Keratinocyte (primary cell): ENCODE measurements at regions not wholly inside any gene's neighbourhood (a gene's known extent, or its start where the extent isn't known, plus 50 kb on each side); places are given as distances from the start of the nearest gene placed in this dataset.

Experiments
- DNase-seq: peaks from one replicate; pipeline ENCODE4 v3.0.0-alpha.2; 2011; ENCODE audit warnings: low read depth, missing footprints, low spot score
- FAIRE-seq: peaks from 2 replicates; lab custom pipeline; 2011; peaks lifted over from hg19 to GRCh38; lab: Jason Lieb, UNC
- H2AFZ ChIP-seq: 2 replicates; pipeline ENCODE4 v1.6.0; 2012; ENCODE audit warnings: low read length, control low read depth, inconsistent platforms; ENCODE audit not compliant: control insufficient read depth
- H3K27ac ChIP-seq: 2 replicates; pipeline ENCODE4 v1.5.1; 2011; ENCODE audit warnings: low read length; ENCODE audit not compliant: control insufficient read depth, insufficient read depth
- H3K27me3 ChIP-seq: 3 replicates; pipeline ENCODE4 v1.6.0; 2011; ENCODE audit warnings: low read length; ENCODE audit not compliant: control insufficient read depth, insufficient read depth; ENCODE audit errors: extremely low read depth
- H3K36me3 ChIP-seq, 2 experiments: 2 replicates in 1 of 2; 3 replicates in 1 of 2; pipeline ENCODE4 v1.5.1; 2011; ENCODE audit warnings: low read length in 2 of 2, mild to moderate bottlenecking in 1 of 2; ENCODE audit not compliant: control insufficient read depth in 2 of 2, insufficient read depth in 2 of 2; ENCODE audit errors: extremely low read depth in 1 of 2
- H3K4me1 ChIP-seq: 3 replicates; pipeline ENCODE4 v1.5.1; 2011; ENCODE audit warnings: low read length; ENCODE audit not compliant: control insufficient read depth, insufficient read depth; ENCODE audit errors: extremely low read depth
- H3K4me2 ChIP-seq: 3 replicates; pipeline ENCODE4 v1.6.0; 2011; ENCODE audit warnings: low read depth, low read length; ENCODE audit not compliant: control insufficient read depth, insufficient read depth; ENCODE audit errors: extremely low read depth
- H3K4me3 ChIP-seq, 3 experiments: fragments of 200-600 bp in 1 of 3; sonication (generic) in 1 of 3; 2 replicates in 2 of 3; 3 replicates in 1 of 3; pipeline ENCODE4 v1.5.1; 2011 to 2016; ENCODE audit warnings: low read length in 3 of 3, mild to moderate bottlenecking in 3 of 3, control low read depth in 2 of 3, inconsistent platforms in 1 of 3, low read depth in 1 of 3, mixed read lengths in 1 of 3, mixed run types in 1 of 3, moderate library complexity in 1 of 3; ENCODE audit not compliant: control insufficient read depth in 2 of 3, insufficient read depth in 2 of 3; ENCODE audit errors: extremely low read depth in 1 of 3
- H3K79me2 ChIP-seq: 2 replicates; pipeline ENCODE4 v1.6.0; 2012; ENCODE audit warnings: low read length; ENCODE audit not compliant: control insufficient read depth, insufficient read depth
- H3K9ac ChIP-seq: 3 replicates; pipeline ENCODE4 v1.6.0; 2011; ENCODE audit warnings: low read length; ENCODE audit not compliant: control insufficient read depth, insufficient read depth; ENCODE audit errors: extremely low read depth
- H3K9me1 ChIP-seq: 3 replicates; pipeline ENCODE4 v1.6.0; 2011; ENCODE audit warnings: low read length; ENCODE audit not compliant: control insufficient read depth, insufficient read depth; ENCODE audit errors: extremely low read depth
- H3K9me3 ChIP-seq: 2 replicates; pipeline ENCODE4 v1.5.1; 2012; ENCODE audit warnings: low read depth, low read length; ENCODE audit not compliant: control insufficient read depth
- H4K20me1 ChIP-seq: 3 replicates; pipeline ENCODE4 v1.6.0; 2011; ENCODE audit warnings: low read length; ENCODE audit not compliant: control insufficient read depth, insufficient read depth; ENCODE audit errors: extremely low read depth
- CTCF ChIP-seq, 3 experiments: IDR thresholded peaks in 1 of 3; conservative IDR thresholded peaks in 1 of 3; optimal IDR thresholded peaks in 1 of 3; 2 replicates in 2 of 3; 3 replicates in 1 of 3; pipeline versions ENCODE3 to v1.5.1; 2011; ENCODE audit warnings: low read length in 3 of 3, mild to moderate bottlenecking in 3 of 3, moderate library complexity in 2 of 3, control low read depth in 1 of 3, inconsistent platforms in 1 of 3; ENCODE audit not compliant: insufficient read depth in 2 of 3; ENCODE audit errors: extremely low read depth in 1 of 3
- EZH2 ChIP-seq: IDR thresholded peaks from one replicate; pipeline ENCODE4 v1.6.1; 2012; ENCODE audit warnings: inconsistent platforms, mild to moderate bottlenecking, low read length, moderate library complexity
- dilution Hi-C: fragments of 300-500 bp; cut with MboI; formaldehyde crosslinking; loops from one replicate; pipeline ENCODE4 v1.7.0; 2020; ENCODE audit warnings: low sequenced_read_pairs; ENCODE audit not compliant: extremely low pct_ligation_motif_present

- TF ChIP-seq CTCF (optimal IDR thresholded peaks at IDR 0.05 in 1 of 3, IDR thresholded peaks at IDR 0.05 in 1 of 3, conservative IDR thresholded peaks at IDR 0.05 in 1 of 3; ENCODE audit: extremely low read depth in 1 of 3, insufficient read depth in 2 of 3, low read length in 3 of 3) (no peak), EZH2 (no peak)
- no peak overlapping the region for H2AFZ ChIP-seq
- H4K20me1 ChIP-seq: no peaks in the 10 kb centered on the region
- H3K4me1 ChIP-seq: no peaks in the 10 kb centered on the region
- FAIRE-seq (no peak), DNase-seq (no peak)
- no peak overlapping the region for H3K4me3 ChIP-seq
- no peaks in the 10 kb centered on the region for H3K36me3 ChIP-seq
- no peaks in the 10 kb centered on the region for H3K9me1 ChIP-seq
- H3K27ac ChIP-seq: no peak overlapping the region
- H3K27me3 ChIP-seq: no peaks in the 10 kb centered on the region
- dilution Hi-C loops: no loop called here
- no peaks in the 10 kb centered on the region for H3K79me2 ChIP-seq
- no peak overlapping the region for H3K9ac ChIP-seq
- H3K4me2 ChIP-seq: no peak overlapping the region
- no peaks in the 10 kb centered on the region for H3K9me3 ChIP-seq
Measured at GRCh38 chr13:56039992-56040391, 1100.7 kb upstream of the PRR20A start.

- Histone ChIP-seq H3K79me2 (no peaks in the 10 kb centered on the region), H3K9me1 (no peaks in the 10 kb centered on the region), H3K9me3 (no peaks in the 10 kb centered on the region), H3K4me3 (no peak overlapping the region), H3K27ac (no peak overlapping the region), H2AFZ (no peak overlapping the region), H3K4me2 (no peak overlapping the region), H3K36me3 (no peaks in the 10 kb centered on the region), H4K20me1 (no peaks in the 10 kb centered on the region), H3K4me1 (no peaks in the 10 kb centered on the region), H3K27me3 (no peaks in the 10 kb centered on the region), H3K9ac (no peak overlapping the region)
- TF ChIP-seq EZH2: no peak
- FAIRE-seq (no peak), DNase-seq (no peak)
- dilution Hi-C loops: no loop called here
Measured at GRCh38 chr13:56066321-56066720, 1074.4 kb upstream of the PRR20A start.

- H3K36me3 ChIP-seq: no peaks in the 10 kb centered on the region
- no peak for FAIRE-seq
- no peak overlapping the region for H3K4me2 ChIP-seq
- no peak for TF ChIP-seq CTCF (optimal IDR thresholded peaks at IDR 0.05 in 1 of 3, IDR thresholded peaks at IDR 0.05 in 1 of 3, conservative IDR thresholded peaks at IDR 0.05 in 1 of 3; ENCODE audit: extremely low read depth in 1 of 3, insufficient read depth in 2 of 3, low read length in 3 of 3)
- no peak for TF ChIP-seq EZH2
- DNase-seq: no peak
- no peak overlapping the region for H3K27ac ChIP-seq
- H3K27me3 ChIP-seq: no peaks in the 10 kb centered on the region
- dilution Hi-C loops: no loop called here
- H3K9ac ChIP-seq: no peak overlapping the region
- no peaks in the 10 kb centered on the region for H3K79me2 ChIP-seq
- no peak overlapping the region for H3K4me3 ChIP-seq
- peaks cover 2% of the 10 kb centered on the region for H3K9me3 ChIP-seq
- no peak overlapping the region for H2AFZ ChIP-seq
- no peaks in the 10 kb centered on the region for H4K20me1 ChIP-seq
- no peaks in the 10 kb centered on the region for H3K9me1 ChIP-seq
- no peaks in the 10 kb centered on the region for H3K4me1 ChIP-seq
Measured at GRCh38 chr13:56102641-56103040, 1038.1 kb upstream of the PRR20A start.
